Stimulated activated CD8-positive, alpha-beta memory T cell treated with anti-CD3 and anti-CD28 coated beads, Interleukin-15, amount 100 ng/mL, for 4 hours (primary cell): ENCODE measurements at regions not wholly inside any gene's neighbourhood (a gene's known extent, or its start where the extent isn't known, plus 50 kb on each side); places are given as distances from the start of the nearest gene placed in this dataset.

ENCODE experiments used
- DNase-seq, 2 donors: peaks; one replicate each; pipeline ENCODE4 v3.0.0-alpha.2; 2020; ENCODE audit warnings: low read depth in 2 of 2

DNA sequence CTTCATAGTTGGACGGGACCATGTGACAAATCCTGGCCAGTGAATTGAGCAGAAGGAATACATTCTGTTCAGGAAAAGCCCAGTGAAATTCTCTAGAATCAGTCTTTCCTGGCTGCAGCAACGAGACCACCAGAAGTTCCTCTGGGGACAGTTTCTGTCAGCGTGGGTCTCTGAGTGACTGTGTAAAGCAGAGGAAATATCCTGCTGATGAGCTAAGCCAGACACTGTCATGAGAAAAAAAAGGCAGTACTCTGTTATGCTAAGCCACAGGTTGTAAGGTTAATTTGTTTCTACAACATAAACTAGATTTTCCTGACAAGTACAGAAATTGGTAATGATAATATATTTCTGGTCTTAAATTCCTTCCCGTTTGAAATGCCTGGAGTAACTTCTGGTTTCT lies 664.4 kb downstream of the LMO4 start:
- DNase-seq, result no peak

DNA sequence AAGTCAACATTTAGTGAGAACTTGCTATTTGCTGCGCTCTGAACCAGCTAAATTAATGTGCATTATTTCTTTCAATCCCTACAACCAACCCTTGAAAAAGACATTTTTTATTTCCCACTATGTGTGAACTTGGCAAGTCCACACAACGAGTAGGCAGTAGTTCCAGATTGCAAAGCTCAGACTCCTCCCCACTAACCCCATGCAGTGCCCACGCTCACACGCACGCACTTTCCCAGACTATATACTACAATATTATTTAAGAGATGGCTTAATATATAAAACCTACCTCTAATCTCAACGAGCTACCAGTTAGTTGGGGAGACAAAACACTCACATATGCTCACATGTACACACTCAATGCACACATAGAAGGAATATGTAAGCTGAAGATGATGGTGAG lies 671.2 kb downstream of the LMO4 start:
- DNase-seq, result no peak

DNA sequence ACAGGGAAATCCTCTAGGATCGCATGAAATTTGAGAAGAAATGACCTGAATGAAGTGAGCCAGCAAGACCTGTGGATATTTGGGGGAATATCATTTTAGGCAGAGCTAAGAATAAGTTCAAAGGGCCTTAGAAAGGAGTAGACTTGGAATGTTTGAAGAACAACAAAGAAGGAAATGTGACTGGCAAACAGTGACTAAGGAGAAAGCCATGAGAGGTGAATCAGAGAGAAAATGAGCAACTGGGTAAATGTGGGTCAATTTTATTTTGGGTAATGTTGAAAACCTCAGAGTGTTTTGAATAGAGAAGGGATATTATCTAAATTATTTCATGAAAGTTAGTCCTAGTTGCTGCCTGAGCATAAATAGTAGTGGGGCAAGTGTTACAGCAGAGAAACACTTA lies 672.8 kb downstream of the LMO4 start:
- no peak for DNase-seq

DNA sequence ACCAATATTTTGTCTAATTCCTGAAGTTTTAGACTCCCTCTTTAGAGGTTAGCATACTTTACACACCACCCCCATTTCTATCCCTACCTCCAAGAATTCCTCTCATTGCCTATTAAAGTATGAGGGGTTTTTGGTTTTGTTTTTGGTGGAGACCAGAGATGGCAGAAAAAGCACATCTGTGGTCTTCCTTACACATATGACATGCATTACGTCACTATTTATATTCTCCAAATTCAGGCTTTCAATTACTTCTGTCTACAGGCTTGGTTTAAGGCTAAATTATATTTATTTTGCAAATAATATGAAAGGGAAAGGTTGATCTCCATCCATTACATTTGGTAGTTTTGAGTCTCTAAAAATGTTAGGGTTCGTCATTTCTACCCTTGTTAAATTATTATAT lies 674.6 kb downstream of the LMO4 start:
- no peak for DNase-seq

DNA sequence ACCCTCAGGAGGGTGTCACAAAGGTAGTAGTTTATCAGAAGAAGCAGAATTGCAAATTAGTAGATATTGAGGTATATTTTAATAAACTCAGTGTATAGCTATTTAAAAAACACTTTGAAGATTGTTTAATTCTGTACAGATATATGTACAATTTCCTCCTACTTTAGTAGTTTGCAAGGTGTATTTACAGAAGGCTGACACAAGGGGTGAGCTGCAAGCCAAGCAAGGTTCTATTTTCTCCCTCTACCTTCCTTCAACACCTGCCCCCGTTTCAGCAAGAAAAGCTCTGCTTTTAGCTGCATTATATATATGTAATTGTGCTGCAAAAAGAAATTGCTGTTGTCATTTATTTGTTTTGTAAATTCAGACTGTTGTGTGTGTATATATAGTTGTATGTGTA lies 674.2 kb upstream of the PKN2 start:
- DNase-seq, result no peak

DNA sequence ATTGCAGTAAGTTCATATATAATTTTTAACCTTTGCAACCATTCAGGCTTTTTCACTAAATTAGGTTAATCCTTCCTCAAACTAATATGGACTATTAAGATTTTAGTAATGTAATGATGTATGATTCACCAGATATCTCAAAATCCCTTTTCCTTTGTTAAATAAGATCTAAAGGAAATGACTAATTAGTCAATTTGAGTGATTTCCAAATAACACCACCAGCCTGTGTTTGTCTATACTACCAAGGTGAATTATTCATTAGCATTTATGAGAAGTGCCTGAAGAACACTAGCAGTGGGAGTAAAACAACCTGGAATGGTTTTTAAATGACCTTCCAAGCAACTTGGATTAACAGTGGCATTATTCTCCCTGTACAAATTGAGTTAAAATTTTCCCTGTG lies 670.6 kb upstream of the PKN2 start:
- DNase-seq, result no peak

DNA sequence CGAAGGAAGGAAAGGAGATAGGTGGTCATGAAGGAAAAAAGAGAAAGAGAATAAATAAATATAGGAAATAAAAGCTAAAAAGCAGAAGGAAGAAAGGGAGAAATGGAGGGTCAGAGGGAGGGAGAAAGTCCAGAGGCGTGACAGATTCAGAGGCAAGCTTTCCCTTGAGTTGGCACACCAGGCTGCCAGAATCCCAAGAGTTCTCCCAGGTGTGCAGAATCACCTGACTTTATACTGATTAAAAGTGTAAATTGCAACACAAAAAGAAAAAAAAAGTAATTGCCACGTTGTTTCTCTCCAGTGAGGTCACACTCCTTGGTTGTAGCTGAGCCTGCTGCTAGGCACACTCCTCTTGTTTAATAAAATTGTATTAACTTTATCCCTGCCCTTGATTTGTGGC lies 669.9 kb upstream of the PKN2 start:
- DNase-seq, result no peak

DNA sequence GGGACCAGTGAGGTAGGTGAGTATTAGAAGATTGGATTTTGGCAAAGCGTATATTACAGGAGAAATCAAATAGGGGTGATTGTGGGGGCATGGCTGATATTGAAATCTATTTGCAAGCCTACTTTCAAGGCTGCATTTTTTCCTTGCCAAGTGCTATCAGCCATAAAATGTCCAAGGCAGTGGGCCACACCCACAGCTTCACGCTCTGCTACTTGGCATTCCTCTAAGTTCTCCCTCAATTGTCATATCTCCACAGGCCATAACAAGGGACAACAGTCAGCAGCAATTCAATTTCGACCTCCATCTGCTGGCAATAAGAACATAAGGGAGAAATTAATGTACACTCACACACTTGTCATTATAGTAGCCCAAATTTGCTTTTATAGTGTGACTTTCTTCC lies 667.1 kb upstream of the PKN2 start:
- no peak for DNase-seq

DNA sequence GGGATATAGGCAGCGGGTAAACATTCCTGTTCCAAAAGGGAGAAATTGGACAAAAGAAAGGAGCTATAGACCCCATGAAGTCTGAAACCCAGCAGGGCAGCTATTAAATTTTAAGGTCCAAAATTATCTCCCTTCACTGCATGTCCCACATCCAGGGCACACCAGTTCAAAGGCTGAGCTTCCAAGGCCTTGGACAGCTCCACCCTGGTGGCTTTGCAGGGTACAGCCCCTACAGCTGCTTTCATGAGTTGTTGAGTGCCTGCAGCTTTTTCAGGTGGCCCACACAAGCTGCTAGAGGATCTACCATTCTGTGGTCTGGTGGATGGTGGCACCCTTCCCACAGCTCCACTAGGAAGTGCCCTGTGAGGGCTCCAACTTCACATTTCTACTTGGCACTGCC lies 662.5 kb upstream of the PKN2 start:
- no peak for DNase-seq

DNA sequence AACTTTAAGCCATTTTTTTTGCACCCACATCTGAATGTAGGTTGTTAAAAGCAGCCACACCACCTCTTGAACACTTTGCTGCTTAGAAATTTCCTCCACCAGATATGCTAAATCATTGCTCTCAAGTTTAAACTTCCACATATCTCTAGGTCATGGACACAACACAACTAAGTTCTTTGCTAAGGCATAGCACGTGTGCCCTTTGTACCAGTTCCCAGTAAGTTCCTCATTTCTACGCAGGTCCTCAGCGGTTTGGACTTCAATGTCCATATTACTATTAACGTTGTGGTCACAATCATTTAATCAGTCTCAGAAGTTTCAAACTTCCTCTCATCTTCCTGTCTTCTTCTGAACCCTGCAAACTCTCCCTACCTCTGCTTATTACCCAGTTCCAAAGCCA lies 661.6 kb upstream of the PKN2 start:
- no peak for DNase-seq

DNA sequence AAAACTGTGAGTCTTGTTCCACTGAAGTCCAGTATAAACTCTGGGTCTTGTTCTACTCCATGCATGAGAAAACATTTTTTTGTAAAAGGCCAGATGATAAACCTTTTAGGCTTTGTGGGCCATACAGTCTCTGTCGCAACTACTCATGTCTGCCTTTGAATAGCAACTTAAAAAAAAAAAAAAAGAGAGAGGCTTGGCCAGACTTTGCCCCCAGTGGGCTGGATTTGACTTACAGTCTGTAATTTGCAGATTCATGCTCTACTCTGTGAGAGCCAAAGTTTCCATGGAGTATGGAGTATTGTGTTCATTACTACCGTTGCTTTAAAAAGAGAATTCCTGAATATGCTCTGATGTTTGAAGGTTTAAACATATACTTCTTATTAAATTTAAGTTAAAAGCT lies 654.9 kb upstream of the PKN2 start:
- DNase-seq, result no peak

DNA sequence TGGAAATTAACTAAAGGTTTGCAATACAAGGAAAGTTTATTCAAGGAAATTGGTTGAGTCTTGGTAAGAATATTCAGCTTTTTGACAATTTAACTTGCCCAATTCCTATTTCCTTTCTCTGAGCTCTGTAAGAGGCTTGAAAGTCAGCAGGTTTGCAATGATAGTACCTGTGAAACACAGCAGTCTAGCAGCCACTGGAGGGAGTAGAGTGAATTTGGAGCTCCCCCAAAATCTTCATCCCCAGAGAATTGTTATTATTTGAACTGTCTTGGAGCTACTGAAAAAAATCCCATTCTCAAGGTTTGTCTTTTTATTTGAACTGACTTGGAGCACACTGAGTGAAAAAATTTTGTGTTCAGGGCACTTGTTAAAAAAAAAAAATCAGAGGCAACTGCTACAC lies 654.2 kb upstream of the PKN2 start:
- no peak for DNase-seq

DNA sequence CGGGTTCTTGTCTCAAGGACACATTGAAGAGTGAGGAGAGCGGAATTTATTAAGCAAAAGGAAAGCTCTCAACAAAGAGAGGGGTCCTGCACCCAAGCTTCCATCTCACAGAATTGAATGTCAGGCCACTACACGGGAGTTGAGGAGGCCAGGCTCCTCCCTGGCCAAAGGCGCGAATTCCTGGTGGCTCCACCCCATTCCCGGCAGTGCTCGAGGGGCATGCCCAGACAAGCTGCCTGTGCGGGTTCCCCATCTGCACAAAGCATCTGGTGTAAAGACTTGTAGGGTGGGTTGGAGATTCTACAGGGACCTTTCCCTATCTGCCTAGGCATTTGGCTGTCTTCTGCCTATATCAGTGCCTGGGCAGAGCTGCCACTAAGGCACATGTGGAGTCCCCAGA lies 648.5 kb upstream of the PKN2 start:
- DNase-seq, result no peak

DNA sequence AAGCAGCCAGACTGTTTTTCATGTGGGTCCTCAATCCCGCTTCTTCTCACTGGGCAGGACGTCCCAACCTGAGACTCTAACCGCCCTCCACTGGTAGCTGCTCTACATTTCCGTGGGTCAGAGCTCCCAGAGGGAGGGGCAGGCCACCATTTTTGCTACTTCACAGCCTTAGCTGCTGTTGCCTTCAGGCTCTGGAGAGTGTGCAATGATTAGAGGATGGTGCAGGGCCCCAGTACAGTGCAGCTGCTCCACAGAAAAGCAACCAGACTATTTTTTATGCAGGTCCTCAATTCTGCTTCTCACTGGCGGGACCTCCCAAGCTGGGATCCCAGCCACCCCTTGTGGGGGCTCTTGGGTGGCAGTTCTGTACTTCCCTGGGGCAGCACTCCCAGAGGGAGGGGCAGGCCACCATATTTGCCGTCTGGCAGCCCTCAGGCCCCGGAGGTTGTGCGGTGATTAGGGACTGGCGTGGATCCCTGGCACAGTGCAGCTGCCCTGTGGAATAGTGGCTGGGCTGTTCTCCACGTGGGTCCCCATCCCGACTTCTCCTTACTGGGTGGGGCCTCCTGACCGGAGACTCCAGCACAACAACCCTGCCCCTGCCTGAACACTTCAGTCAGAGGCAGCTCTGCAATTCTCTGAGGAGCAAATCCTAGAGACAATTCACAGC lies 647.6 kb upstream of the PKN2 start:
- DNase-seq, result no peak

DNA sequence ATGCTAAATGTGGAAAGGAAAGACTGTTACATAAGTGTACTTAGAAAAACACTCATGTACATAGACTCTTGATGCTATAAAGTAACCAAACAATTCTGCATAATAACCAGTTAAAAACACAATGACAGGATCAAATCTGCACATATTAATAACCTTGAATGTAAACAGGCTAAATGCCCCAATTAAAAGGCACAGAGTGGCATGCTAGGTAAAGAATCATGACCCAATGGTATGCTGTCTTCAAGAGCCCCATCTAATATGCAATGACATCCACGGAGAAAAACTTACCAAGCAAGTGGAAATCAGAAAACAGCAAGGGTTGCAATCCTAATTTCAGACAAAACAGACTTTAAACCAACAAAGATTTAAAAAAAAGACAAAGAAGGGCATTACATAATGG lies 644.8 kb upstream of the PKN2 start:
- no peak for DNase-seq

DNA sequence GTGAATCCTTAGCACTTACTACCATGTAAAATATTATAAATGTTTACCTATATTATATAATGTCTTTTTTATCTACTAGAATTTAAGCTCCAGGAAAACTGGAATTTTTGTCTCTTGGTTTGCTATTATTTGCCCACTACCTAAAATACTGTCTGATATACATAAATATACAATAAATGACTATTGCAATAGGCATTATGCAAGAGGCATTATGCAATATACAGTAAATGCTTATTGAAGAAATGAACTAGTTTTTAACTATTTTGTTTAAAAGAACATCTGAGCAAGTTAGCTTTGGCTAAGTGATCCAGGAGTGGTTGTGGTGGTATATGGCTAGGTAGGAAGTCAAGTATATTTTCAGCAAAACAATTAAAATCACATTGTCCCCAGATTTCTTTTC lies 640.2 kb upstream of the PKN2 start:
- DNase-seq, result no peak

DNA sequence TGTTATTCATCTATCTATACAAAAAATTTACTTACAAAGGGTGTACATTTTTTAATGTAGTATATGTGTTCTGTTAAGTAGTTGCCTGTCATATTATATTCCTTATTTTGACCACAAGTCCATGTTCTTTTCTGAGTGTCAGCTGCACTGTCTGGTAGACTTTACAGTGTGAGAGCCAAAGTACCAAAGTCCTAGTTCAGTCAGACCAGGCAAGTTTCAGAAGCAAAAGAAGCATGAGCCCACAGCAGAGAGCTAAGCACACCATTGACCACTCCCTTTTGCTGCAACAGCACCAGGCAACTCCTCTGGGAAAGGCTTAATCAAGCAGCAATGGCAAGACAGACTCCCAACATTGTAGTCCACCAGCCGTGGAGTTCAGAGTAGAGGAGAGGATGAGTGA lies 631.9 kb upstream of the PKN2 start:
- no peak for DNase-seq

DNA sequence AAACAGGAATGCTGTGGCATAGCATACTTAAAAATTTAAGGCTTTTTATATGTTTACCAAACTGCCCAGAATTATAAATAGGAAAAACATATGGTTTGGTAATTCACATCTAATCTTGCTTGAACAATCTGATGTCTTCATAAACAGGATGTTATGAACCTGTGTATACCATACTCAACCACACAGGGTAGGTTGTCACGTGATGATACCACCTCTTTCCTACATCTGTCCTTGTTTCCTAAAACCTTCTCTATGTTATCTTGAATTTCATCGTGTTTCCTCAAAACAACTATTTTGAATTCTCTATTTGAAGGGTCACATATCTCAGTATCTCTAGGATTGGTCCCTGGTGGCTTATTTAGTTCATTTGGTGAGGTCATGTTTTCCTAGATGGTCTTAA lies 631.0 kb upstream of the PKN2 start:
- DNase-seq, result no peak

DNA sequence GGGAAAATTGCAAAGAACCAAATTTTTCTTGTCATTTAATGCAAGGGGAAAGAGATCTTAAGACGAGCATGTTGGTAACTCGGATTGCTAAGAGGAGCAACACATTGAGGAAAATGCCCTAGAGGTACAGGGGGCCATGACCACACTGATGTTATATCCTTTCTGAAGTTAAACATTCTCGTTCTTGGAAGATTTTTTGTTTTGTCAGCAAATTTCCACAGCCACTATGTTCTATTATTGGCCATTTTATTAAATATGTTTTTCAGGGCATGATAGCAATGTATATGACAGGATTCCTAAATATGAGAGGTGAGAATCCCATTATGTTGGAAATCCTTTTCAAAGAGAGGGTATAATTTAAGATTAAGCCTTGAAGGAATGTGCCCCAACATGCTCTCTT lies 627.2 kb upstream of the PKN2 start:
- DNase-seq, result no peak

DNA sequence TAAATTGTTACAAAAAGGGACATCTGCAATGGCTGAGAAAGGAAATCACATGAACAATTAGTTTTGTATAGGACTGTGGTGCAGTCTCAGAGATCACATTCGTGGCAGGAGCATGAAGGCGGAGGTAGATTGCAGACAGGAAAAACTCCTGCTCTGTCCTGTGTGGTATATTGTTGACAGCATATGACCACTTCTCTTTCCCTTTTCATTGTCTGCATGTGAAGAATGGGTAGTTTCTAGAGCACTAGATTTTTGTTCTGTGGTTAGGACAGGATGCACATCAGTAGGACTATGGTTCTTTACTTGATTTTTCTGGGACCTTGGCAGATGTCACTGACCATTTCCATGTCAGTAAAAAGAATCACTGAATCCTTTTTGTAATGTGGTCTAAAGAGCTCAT lies 625.9 kb upstream of the PKN2 start:
- no peak for DNase-seq

DNA sequence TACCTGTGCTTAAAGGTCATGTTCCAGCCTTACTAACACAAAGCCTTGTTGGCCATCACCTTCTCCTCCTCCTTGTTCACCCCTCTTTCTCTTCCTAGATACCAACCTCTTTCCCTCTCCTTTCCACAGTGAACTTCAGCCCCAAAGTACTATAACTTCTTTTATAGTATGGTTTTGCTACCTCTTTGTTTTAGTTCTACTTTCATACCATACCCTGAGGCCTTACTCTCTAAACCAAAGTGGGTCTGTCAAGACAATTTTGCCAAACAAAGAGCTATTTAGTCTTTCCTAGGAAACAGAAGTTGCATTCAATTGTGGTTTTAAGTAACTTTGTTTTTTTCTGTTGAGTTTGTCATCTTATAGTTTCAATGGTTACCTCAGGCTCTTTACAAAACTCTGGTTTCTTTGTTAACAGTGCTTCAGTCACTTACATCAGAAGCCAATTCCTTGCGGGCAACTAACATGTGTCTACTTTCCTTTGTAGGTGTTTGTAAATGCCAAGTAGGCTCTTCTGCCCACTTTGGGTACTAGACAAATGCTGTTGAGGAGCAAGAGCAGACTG lies 623.9 kb upstream of the PKN2 start:
- DNase-seq, result no peak

DNA sequence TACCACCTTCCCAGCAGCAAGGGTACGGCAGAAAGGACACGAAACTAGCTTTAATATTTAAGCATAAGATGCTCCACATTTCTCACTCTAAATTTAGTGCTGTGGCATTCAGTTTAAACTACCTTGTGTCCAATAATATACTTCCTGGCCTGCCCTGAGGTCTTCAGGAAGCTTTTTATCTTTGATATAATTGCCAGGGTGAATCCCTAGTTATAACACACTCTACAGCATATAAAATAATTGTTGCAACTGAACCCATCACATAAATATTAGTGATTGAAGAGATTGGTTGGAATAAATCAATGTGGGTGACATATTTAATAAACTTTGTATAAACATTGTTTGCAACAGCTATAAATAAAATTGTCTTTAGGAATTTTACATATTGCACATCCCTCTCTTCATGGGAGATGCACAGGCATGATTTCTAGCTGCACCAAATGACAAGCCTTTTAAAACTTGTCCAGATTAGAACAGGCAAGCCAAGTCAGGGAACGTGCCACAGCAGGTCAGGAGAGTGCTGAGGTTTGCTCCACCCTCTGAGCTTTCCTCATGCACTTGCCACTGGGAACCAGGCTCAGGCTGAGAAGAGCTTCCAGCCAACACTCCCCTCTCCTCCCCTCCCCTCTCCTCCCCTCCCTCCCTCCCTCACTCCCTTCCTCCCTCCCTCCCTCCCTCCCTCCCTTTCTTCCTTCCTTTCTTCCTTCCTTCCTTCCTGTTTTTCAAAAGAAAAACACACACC lies 623.2 kb upstream of the PKN2 start:
- DNase-seq, result no peak

DNA sequence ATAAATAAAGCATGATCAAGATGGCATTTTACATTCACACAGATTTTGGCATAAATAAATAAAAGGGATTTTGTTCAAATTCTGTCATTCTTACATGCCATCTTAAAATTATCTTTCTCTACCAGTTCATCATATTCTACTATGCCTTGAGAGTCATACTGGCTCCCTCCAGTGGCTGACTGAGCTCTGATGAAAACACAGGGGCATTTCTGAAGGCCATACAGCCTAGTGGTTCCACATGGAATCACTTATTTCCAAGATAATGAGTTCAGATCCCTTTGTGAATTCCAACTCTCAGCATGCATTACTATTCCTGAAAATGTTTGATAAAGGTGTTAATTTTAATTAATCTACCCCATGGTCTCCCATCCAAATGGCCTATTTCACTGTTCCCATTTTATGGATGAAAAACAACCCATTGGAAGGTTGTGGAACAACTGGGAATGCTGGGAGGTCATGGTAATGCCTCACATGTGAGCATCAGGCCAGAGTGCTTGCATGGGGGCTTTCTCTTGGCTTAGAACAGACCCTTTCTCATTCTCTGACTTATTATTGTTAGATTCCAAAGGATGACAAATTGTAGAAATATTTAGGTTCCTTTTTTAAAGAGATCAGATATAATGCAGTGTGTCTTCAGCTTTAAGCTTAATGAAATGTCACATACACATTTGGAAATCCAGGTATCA lies 622.4 kb upstream of the PKN2 start:
- DNase-seq, result no peak
